Astrocyte of the hippocampus (primary cell): ENCODE measurements at regions not wholly inside any gene's neighbourhood (a gene's known extent, or its start where the extent isn't known, plus 50 kb on each side); places are given as distances from the start of the nearest gene placed in this dataset.

ENCODE experiments used
- DNase-seq: peaks from one replicate; pipeline ENCODE4 v3.0.0; 2011; ENCODE audit warnings: low read depth, low spot score

- no peak for DNase-seq
Measured at GRCh38 chr1:82704393-82704792, 903.7 kb downstream of the ADGRL2 start.

- DNase-seq, result no peak
Measured at GRCh38 chr1:82703951-82704350, 903.2 kb downstream of the ADGRL2 start.

- DNase-seq, result no peak
Measured at GRCh38 chr1:82700476-82700875, 899.7 kb downstream of the ADGRL2 start.

GRCh38 chr1:82697965-82698364, 897.2 kb downstream of the ADGRL2 start:
- DNase-seq, result no peak

- DNase-seq, result no peak
Measured at GRCh38 chr1:82695443-82695842, 894.7 kb downstream of the ADGRL2 start.

GRCh38 chr1:82690411-82690810, 889.7 kb downstream of the ADGRL2 start:
- no peak for DNase-seq

- DNase-seq, result no peak
Measured at GRCh38 chr1:82689217-82689616, 888.5 kb downstream of the ADGRL2 start.

- no peak for DNase-seq
Measured at GRCh38 chr1:82686774-82687173, 886.0 kb downstream of the ADGRL2 start.

- no peak for DNase-seq
Measured at GRCh38 chr1:82646888-82647287, 846.2 kb downstream of the ADGRL2 start.

GRCh38 chr1:82646336-82646735, 845.6 kb downstream of the ADGRL2 start:
- DNase-seq, result no peak

- no peak for DNase-seq
Measured at GRCh38 chr1:82644186-82644915, 843.6 kb downstream of the ADGRL2 start.

- DNase-seq, result no peak
Measured at GRCh38 chr1:82640352-82640751, 839.6 kb downstream of the ADGRL2 start.

- DNase-seq, result no peak
Measured at GRCh38 chr1:82634266-82634665, 833.5 kb downstream of the ADGRL2 start.

- peak; percentile 9 for DNase-seq
Measured at GRCh38 chr1:82632155-82632554, 831.4 kb downstream of the ADGRL2 start.

- no peak for DNase-seq
Measured at GRCh38 chr1:82628887-82629286, 828.2 kb downstream of the ADGRL2 start.

- DNase-seq, result peak; percentile 4
Measured at GRCh38 chr1:82625537-82625936, 824.8 kb downstream of the ADGRL2 start.

GRCh38 chr1:82621076-82621475, 820.3 kb downstream of the ADGRL2 start:
- DNase-seq, result no peak

GRCh38 chr1:82614090-82614489, 813.4 kb downstream of the ADGRL2 start:
- no peak for DNase-seq

GRCh38 chr1:82612986-82613385, 812.3 kb downstream of the ADGRL2 start:
- no peak for DNase-seq

- DNase-seq, result no peak
Measured at GRCh38 chr1:82606546-82606945, 805.8 kb downstream of the ADGRL2 start.

- DNase-seq, result no peak
Measured at GRCh38 chr1:82604524-82604923, 803.8 kb downstream of the ADGRL2 start.

GRCh38 chr1:82600314-82600713, 799.6 kb downstream of the ADGRL2 start:
- DNase-seq, result no peak

GRCh38 chr1:82598812-82599211, 798.1 kb downstream of the ADGRL2 start:
- no peak for DNase-seq

GRCh38 chr1:82598337-82598736, 797.6 kb downstream of the ADGRL2 start:
- DNase-seq, result no peak
